ENCODE measurements at regions not wholly inside any gene's neighbourhood (a gene's known extent, or its start where the extent isn't known, plus 50 kb on each side); places are given as distances from the start of the nearest gene placed in this dataset.

DNA sequence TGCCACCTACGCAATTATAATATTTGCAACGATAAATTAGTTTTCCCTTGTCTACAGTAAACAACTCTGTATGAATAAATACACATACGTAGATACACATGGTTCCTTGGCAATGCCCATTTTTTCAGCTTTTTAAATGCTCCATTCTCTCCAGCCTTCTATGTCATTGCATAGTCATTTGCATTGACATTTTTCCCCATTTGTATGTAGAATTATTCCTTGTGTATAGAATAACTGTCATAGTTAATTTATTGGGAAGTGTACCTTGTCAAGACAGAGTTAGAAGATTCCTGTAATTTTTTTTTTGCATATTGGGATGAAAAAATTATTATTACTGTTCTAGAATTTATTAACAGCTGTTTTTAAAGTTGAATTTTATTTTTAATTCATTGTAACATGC, 736.7 kb upstream of the DPPA4 start:
- TF ChIP-seq, protein P1, sequence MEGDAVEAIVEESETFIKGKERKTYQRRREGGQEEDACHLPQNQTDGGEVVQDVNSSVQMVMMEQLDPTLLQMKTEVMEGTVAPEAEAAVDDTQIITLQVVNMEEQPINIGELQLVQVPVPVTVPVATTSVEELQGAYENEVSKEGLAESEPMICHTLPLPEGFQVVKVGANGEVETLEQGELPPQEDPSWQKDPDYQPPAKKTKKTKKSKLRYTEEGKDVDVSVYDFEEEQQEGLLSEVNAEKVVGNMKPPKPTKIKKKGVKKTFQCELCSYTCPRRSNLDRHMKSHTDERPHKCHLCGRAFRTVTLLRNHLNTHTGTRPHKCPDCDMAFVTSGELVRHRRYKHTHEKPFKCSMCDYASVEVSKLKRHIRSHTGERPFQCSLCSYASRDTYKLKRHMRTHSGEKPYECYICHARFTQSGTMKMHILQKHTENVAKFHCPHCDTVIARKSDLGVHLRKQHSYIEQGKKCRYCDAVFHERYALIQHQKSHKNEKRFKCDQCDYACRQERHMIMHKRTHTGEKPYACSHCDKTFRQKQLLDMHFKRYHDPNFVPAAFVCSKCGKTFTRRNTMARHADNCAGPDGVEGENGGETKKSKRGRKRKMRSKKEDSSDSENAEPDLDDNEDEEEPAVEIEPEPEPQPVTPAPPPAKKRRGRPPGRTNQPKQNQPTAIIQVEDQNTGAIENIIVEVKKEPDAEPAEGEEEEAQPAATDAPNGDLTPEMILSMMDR (IDR thresholded peaks at IDR 0.05): no peak
- TF ChIP-seq POLR2AphosphoS5 (IDR thresholded peaks at IDR 0.05) (no peak), POLR2A (IDR thresholded peaks at IDR 0.05) (no peak), EP300 (IDR thresholded peaks at IDR 0.05) (no peak)
